WI38 (cell line): ENCODE measurements at regions not wholly inside any gene's neighbourhood (a gene's known extent, or its start where the extent isn't known, plus 50 kb on each side); places are given as distances from the start of the nearest gene placed in this dataset.

Experiments
- H3K4me3 ChIP-seq: 2 replicates; pipeline ENCODE4 v1.5.1; 2011; ENCODE audit warnings: low read depth, mild to moderate bottlenecking, control low read depth, low read length
- CTCF ChIP-seq: IDR thresholded peaks from 2 replicates; pipeline ENCODE4 v1.5.1; 2012; ENCODE audit warnings: low read depth, mild to moderate bottlenecking, control low read depth, low read length

- no peak for TF ChIP-seq CTCF
- H3K4me3 ChIP-seq = no peak overlapping the region
Observed at GRCh38 chr14:29178971-29179370, 412.4 kb downstream of the FOXG1 start.

- TF ChIP-seq CTCF = no peak
- H3K4me3 ChIP-seq = no peak overlapping the region
Observed at GRCh38 chr14:29191092-29191491, 424.5 kb downstream of the FOXG1 start.

DNA sequence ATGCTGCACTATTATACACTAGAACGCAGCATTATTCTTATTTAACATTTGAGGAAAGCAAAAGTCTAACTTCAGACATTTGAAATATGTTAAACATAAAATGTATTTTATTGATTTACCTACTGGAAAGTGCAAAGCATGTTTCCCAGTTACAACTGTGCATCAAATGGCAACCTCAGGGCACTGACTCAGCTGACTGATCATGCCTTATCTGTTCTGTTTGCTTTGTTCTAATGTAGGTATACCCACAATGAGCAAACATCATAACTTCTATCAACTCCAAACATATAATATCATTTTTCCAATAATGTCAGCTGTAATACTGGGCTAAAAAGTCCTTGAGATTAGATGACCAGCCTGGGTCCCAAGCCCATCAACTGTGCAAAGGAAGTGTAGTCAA, 431.0 kb downstream of the FOXG1 start:
- TF ChIP-seq CTCF = no peak
- no peak overlapping the region for H3K4me3 ChIP-seq

- TF ChIP-seq CTCF = no peak
- no peak overlapping the region for H3K4me3 ChIP-seq
Observed at GRCh38 chr14:29205658-29206057, 439.1 kb downstream of the FOXG1 start.

- H3K4me3 ChIP-seq = no peak overlapping the region
- no peak for TF ChIP-seq CTCF
Observed at GRCh38 chr14:29215853-29216252, 449.3 kb downstream of the FOXG1 start.

DNA sequence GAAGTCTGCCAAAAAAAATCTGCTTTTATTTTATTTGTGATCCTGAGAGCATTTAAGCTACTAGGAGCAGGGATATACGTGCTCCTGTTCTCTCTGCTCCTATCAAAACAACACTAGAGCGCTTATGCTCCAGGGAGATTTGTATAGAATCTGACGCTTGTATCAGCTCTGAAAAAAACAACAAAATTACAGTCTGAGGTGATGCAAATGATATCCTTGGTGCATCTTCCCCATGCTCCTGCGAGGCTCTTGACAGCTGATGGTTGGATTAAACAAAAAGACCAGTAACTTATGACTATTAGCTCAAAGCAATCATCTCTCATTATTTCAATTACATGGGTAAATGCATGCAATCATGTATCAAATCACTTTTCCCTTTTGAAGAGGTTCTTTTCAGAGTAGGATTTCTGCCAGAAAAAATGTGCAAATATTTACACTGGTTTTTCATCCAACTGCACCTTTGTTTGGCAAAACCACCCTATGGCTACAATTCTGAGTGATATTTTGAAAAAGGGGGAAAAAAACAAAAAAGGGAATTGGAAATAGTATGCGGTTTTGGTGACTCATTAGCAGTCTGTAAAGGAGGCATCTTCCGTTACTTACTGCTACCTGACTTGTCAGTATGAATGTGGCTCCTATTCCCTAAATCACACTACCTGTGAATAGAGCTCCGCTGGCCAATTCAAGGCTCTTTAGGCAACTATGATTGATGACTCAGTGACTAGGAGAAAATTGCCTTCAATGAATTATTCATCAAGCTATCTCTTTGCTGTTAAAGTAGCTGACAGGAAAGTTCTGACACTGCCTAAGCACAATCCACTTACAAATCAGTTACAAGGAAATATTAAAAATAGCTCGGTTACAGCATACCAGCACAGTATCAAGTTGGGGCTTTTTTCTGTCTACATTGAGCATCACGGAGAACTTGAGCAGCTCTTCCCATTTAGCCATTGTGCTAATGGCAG, 450.0 kb downstream of the FOXG1 start:
- H3K4me3 ChIP-seq = no peak overlapping the region
- no peak for TF ChIP-seq CTCF

- TF ChIP-seq CTCF = no peak
- H3K4me3 ChIP-seq = no peak overlapping the region
Observed at GRCh38 chr14:29217813-29218450, 451.3 kb downstream of the FOXG1 start.
